H9 (cell line): ENCODE measurements at regions not wholly inside any gene's neighbourhood (a gene's known extent, or its start where the extent isn't known, plus 50 kb on each side); places are given as distances from the start of the nearest gene placed in this dataset.

Experiments
- DNase-seq: peaks from one replicate; pipeline ENCODE4 v3.0.0-alpha.2; 2017
- H2AFZ ChIP-seq: one replicate; pipeline ENCODE4 v1.6.1; 2013; ENCODE audit warnings: mild to moderate bottlenecking, low read length, control low read depth, moderate library complexity
- H2AK5ac ChIP-seq: 2 replicates; pipeline ENCODE4 v1.6.1; 2013; ENCODE audit warnings: low read length, control low read depth, mixed read lengths; ENCODE audit not compliant: insufficient read length
- H2BK120ac ChIP-seq: one replicate; pipeline ENCODE4 v1.6.1; 2013; ENCODE audit warnings: low read depth, mild to moderate bottlenecking, low read length, control low read depth, inconsistent platforms; ENCODE audit not compliant: poor library complexity, severe bottlenecking
- H2BK12ac ChIP-seq: 2 replicates; pipeline ENCODE4 v1.6.1; 2013; ENCODE audit warnings: low read length, control low read depth, mixed read lengths, low read depth; ENCODE audit not compliant: insufficient read length
- H2BK15ac ChIP-seq: 2 replicates; pipeline ENCODE4 v1.6.1; 2013; ENCODE audit warnings: low read depth, low read length, control low read depth
- H2BK20ac ChIP-seq: one replicate; pipeline ENCODE4 v1.6.1; 2013; ENCODE audit warnings: low read depth, mild to moderate bottlenecking, low read length, control low read depth, inconsistent platforms; ENCODE audit not compliant: poor library complexity, severe bottlenecking
- H2BK5ac ChIP-seq: 2 replicates; pipeline ENCODE4 v1.6.1; 2013; ENCODE audit warnings: low read length, control low read depth, mixed read lengths; ENCODE audit not compliant: insufficient read length
- H3K14ac ChIP-seq: 2 replicates; pipeline ENCODE4 v1.6.1; 2013; ENCODE audit warnings: low read length, control low read depth; ENCODE audit not compliant: insufficient read depth
- H3K18ac ChIP-seq: 2 replicates; pipeline ENCODE4 v1.6.1; 2013; ENCODE audit warnings: low read depth, mild to moderate bottlenecking, mixed read lengths, low read length, control low read depth; ENCODE audit not compliant: insufficient read length
- H3K23ac ChIP-seq: 2 replicates; pipeline ENCODE4 v1.6.1; 2013; ENCODE audit warnings: low read length, control low read depth, mixed read lengths, low read depth; ENCODE audit not compliant: insufficient read length
- H3K23me2 ChIP-seq: 2 replicates; pipeline ENCODE4 v1.6.1; 2013; ENCODE audit warnings: low read depth, mild to moderate bottlenecking, mixed read lengths, low read length, control low read depth; ENCODE audit not compliant: insufficient read length, poor library complexity, severe bottlenecking
- H3K27ac ChIP-seq: 2 replicates; pipeline ENCODE4 v1.5.1; 2013; ENCODE audit warnings: low read length, control low read depth, mixed read lengths, low read depth; ENCODE audit not compliant: insufficient read length
- H3K27me3 ChIP-seq: 2 replicates; pipeline ENCODE4 v1.6.1; 2013; ENCODE audit warnings: low read length, control low read depth, inconsistent platforms; ENCODE audit not compliant: insufficient read depth
- H3K4ac ChIP-seq: 2 replicates; pipeline ENCODE4 v1.6.1; 2013; ENCODE audit warnings: low read depth, mild to moderate bottlenecking, control low read depth, inconsistent platforms, low read length, moderate library complexity
- H3K4me1 ChIP-seq: 2 replicates; pipeline ENCODE4 v1.6.1; 2013; ENCODE audit warnings: low read length, control low read depth, inconsistent platforms; ENCODE audit not compliant: insufficient read depth
- H3K4me2 ChIP-seq: 2 replicates; pipeline ENCODE4 v1.6.1; 2013; ENCODE audit warnings: low read length, control low read depth, mixed read lengths; ENCODE audit not compliant: insufficient read length, insufficient read depth
- H3K56ac ChIP-seq: 2 replicates; pipeline ENCODE4 v1.6.1; 2013; ENCODE audit warnings: low read depth, mild to moderate bottlenecking, mixed read lengths, low read length, control low read depth; ENCODE audit not compliant: insufficient read length
- H3K79me1 ChIP-seq: 2 replicates; pipeline ENCODE4 v1.6.1; 2013; ENCODE audit warnings: low read depth, mild to moderate bottlenecking, moderate library complexity, low read length, control low read depth, inconsistent platforms; ENCODE audit not compliant: insufficient read depth, poor library complexity, severe bottlenecking
- H3K79me2 ChIP-seq: 2 replicates; pipeline ENCODE4 v1.6.1; 2013; ENCODE audit warnings: low read length, control low read depth, inconsistent platforms; ENCODE audit not compliant: insufficient read depth
- H3K9ac ChIP-seq: 2 replicates; pipeline ENCODE4 v1.6.1; 2013; ENCODE audit warnings: low read length, control low read depth, mixed read lengths; ENCODE audit not compliant: insufficient read length; ENCODE audit errors: extremely low read depth
- H3K9me3 ChIP-seq: one replicate; pipeline ENCODE4 v1.6.1; 2013; ENCODE audit warnings: low read depth, low read length, inconsistent platforms; ENCODE audit not compliant: control insufficient read depth
- H3T11ph ChIP-seq: one replicate; pipeline ENCODE4 v1.6.1; 2013; ENCODE audit warnings: mild to moderate bottlenecking, low read length, control low read depth, inconsistent platforms
- H4K20me1 ChIP-seq: one replicate; pipeline ENCODE4 v1.6.1; 2013; ENCODE audit not compliant: control insufficient read depth, insufficient read length, insufficient read depth
- H4K5ac ChIP-seq: 2 replicates; pipeline ENCODE4 v1.6.1; 2013; ENCODE audit warnings: low read depth, mild to moderate bottlenecking, mixed read lengths, low read length, control low read depth; ENCODE audit not compliant: insufficient read length
- H4K8ac ChIP-seq: replicated peaks from 2 replicates; pipeline ENCODE4 v1.6.1; 2013; ENCODE audit warnings: low read length, control low read depth, mixed read lengths, low read depth; ENCODE audit not compliant: insufficient read length
- H4K91ac ChIP-seq: 2 replicates; pipeline ENCODE4 v1.6.1; 2013; ENCODE audit warnings: low read depth, mild to moderate bottlenecking, moderate library complexity, mixed read lengths, low read length, control low read depth; ENCODE audit not compliant: insufficient read length
- H3K27ac Mint-ChIP-seq, 3 experiments: 2 replicates in 2 of 3; 3 replicates in 1 of 3; pipeline ENCODE4 v1.8.0; 2020 to 2021; ENCODE audit warnings: mixed read lengths in 3 of 3, mild to moderate bottlenecking in 1 of 3, moderate library complexity in 1 of 3
- H3K27me3 Mint-ChIP-seq: 2 replicates; pipeline ENCODE4 v1.8.0; 2021; ENCODE audit warnings: low read depth, mild to moderate bottlenecking, moderate library complexity, mixed read lengths
- H3K36me3 Mint-ChIP-seq, 3 experiments: 2 replicates in 2 of 3; 3 replicates in 1 of 3; pipeline ENCODE4 v1.8.0; 2020 to 2021; ENCODE audit warnings: low read depth in 3 of 3, mixed read lengths in 3 of 3; ENCODE audit not compliant: insufficient read depth in 1 of 3
- H3K4me1 Mint-ChIP-seq, 2 experiments: 2 replicates each; pipeline ENCODE4 v1.8.0; 2020; ENCODE audit warnings: mixed read lengths in 2 of 2
- H3K4me3 Mint-ChIP-seq, 2 experiments: 2 replicates in 1 of 2; 3 replicates in 1 of 2; pipeline ENCODE4 v1.8.0; 2020 to 2021; ENCODE audit warnings: mild to moderate bottlenecking in 2 of 2, mixed read lengths in 2 of 2, moderate library complexity in 1 of 2
- H3K9me3 Mint-ChIP-seq, 2 experiments: 2 replicates in 1 of 2; 3 replicates in 1 of 2; pipeline ENCODE4 v1.8.0; 2020; ENCODE audit warnings: mild to moderate bottlenecking in 2 of 2, mixed read lengths in 2 of 2, moderate library complexity in 1 of 2
- CTCF ChIP-seq: fragments of 200-600 bp; sonication (generic); conservative IDR thresholded peaks from 3 replicates; pipeline ENCODE4 v1.8.0; 2021; ENCODE audit warnings: antibody characterized with exemption, mild to moderate bottlenecking
- WGBS: extraction: QIAGEN DNeasy Blood & Tissue Kit; methylation state at CpG from one replicate; pipeline ENCODE4 v1.1.7; 2013; ENCODE audit warnings: missing lambda C conversion rate, low lambda C conversion rate, mixed read lengths; ENCODE audit not compliant: insufficient read length; ENCODE audit errors: extremely low coverage; 5-methylcytosine and 5-hydroxymethylcytosine counted together

DNA sequence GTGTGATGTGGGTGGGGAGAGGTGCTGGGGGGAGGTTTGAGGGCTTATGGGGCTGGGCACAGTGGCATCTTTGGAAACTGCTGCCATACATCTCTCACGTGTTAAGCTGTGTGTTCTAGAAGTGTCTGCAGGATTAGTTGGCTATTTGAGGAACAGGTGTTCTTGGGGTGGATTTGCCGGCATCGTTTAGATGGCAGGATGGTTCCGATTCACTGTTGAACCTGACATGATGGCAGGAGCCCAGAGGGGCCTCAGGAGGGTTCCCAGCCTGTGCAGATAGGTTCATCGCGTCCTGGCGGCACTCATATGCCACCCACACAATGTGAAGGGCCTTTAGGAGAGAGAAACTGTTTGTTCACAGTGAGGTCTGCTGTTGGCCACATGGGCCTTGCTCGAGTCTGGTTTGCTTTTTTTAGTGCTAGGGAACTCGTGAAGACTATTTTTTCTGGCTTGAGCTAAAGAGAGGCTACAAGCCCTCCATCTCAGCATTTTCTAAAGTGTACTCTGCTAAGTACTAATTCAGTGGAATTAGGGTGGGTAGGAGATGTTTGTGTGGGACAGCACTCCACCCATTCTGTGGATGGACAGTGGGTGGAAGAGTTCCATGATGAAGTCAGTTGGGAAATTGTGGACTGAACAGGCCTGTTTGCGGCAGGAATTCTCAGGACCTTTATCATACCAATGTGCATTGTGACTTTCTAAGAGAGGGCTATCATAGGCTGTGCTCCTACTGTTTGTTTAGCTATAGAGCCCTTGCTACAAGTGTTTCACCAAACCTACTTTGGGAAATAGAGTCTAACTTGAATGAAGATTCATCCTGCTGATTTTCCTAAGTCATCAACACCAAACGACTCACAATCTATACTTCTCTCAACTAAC is 55.4 kb upstream of the PLET1 start:
- no peak overlapping the region for H3K9ac ChIP-seq
- no peak overlapping the region for H3K4me2 ChIP-seq
- no peak overlapping the region; a peak in 1 of 7 replicates for H3K27ac Mint-ChIP-seq
- H3K4me3 Mint-ChIP-seq: no peak overlapping the region
- H2BK120ac ChIP-seq: no peak overlapping the region
- H2BK15ac ChIP-seq: no peak overlapping the region
- H2BK12ac ChIP-seq: no peak overlapping the region
- H2BK20ac ChIP-seq: no peak overlapping the region
- no CpG with 5 or more reads among the region's 11 CpGs for WGBS
- H2BK5ac ChIP-seq: no peak overlapping the region
- no peaks in the 10 kb centered on the region for H3K9me3 ChIP-seq
- no peak for TF ChIP-seq CTCF
- peaks cover 0 to 4% of the 10 kb centered on the region in 2 experiments; a peak in 1 of 5 replicates for H3K9me3 Mint-ChIP-seq
- no peaks in the 10 kb centered on the region for H3K27me3 ChIP-seq
- H2AK5ac ChIP-seq: no peak overlapping the region
- no peaks in the 10 kb centered on the region for H3K36me3 Mint-ChIP-seq
- H3K79me2 ChIP-seq: no peaks in the 10 kb centered on the region
- H4K5ac ChIP-seq: no peak overlapping the region
- no peaks in the 10 kb centered on the region for H3K4me1 ChIP-seq
- no peak overlapping the region for H3K23ac ChIP-seq
- no peak overlapping the region for H3K56ac ChIP-seq
- H3K4me1 Mint-ChIP-seq: peaks cover 3 to 15% of the 10 kb centered on the region in 2 experiments
- H4K91ac ChIP-seq: no peak overlapping the region
- H3T11ph ChIP-seq: no peak overlapping the region
- no peak overlapping the region for H4K8ac ChIP-seq
- no peaks in the 10 kb centered on the region for H3K79me1 ChIP-seq
- H3K27ac ChIP-seq: no peak overlapping the region
- no peak overlapping the region for H3K14ac ChIP-seq
- no peaks in the 10 kb centered on the region for H3K23me2 ChIP-seq
- peaks cover 8% of the 10 kb centered on the region for H3K27me3 Mint-ChIP-seq
- no peaks in the 10 kb centered on the region for H4K20me1 ChIP-seq
- no peak overlapping the region for H2AFZ ChIP-seq
- H3K4ac ChIP-seq: no peak overlapping the region
- no peak overlapping the region for H3K18ac ChIP-seq
- no peak for DNase-seq
